ENCODE measurements at regions not wholly inside any gene's neighbourhood (a gene's known extent, or its start where the extent isn't known, plus 50 kb on each side); places are given as distances from the start of the nearest gene placed in this dataset.

GRCh38 chr7:13541326-13541725 is 448.1 kb downstream of the ETV1 start:
- Histone ChIP-seq H3K36me3 (no peaks in the 10 kb centered on the region), H3K9me3 (no peaks in the 10 kb centered on the region), H3K27ac (no peak overlapping the region), H3K27me3 (ENCODE audit: low read depth) (no peaks in the 10 kb centered on the region), H3K4me1 (no peaks in the 10 kb centered on the region), H3K4me3 (no peak overlapping the region)
- TF ChIP-seq CTCF (IDR thresholded peaks at IDR 0.05) = no peak
- DNase-seq (no peak), ATAC-seq (no peak)
- intact Hi-C loops (cut with DNase I) = no loop called here

DNA sequence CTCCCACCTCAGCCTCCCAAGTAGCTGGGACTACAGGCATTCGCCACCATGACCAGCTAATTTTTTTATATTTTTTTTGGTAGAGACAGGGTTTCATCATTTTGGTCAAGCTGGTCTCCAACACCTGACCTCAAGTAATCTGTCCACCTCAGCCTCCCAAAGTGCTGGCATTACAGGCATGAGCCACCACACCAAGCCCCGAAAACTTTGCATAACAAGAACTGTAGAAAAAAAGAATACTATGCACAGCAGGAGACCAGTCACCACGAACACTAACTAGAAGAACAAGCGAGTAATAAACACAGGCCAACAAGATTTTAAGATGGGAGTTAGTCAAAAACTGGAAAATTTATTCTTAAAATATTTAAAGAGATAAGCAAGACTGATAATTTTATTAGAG is 447.0 kb downstream of the ETV1 start:
- no peaks in the 10 kb centered on the region for H3K4me1 ChIP-seq
- intact Hi-C loops (cut with DNase I) = no loop called here
- H3K4me3 ChIP-seq = no peak overlapping the region
- H3K9me3 ChIP-seq = no peaks in the 10 kb centered on the region
- no peak for TF ChIP-seq CTCF (IDR thresholded peaks at IDR 0.05)
- no peak overlapping the region for H3K27ac ChIP-seq
- H3K36me3 ChIP-seq = no peaks in the 10 kb centered on the region
- no peak for ATAC-seq
- no peaks in the 10 kb centered on the region for H3K27me3 ChIP-seq (ENCODE audit: low read depth)
- no peak for DNase-seq

DNA sequence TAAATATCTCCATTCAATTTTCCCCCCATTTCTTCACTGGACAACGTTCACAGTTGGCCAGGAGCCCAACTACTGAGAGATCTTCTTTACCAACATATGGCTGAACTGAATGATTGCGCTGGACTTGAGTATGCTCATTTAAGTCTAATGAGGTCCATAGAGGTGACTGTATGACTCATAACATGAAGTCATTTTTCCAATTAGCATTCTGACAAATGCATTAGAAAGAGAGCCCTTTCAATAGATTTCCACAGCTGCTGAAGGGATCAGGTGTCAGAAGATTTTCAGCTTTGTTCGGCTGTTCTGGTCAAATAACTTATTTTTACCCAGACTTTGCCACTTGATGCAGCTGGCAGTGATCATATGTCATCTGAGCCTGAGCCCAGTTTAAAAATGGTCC is 438.0 kb downstream of the ETV1 start:
- ATAC-seq (no peak), DNase-seq (no peak)
- H3K4me3 ChIP-seq = no peak overlapping the region
- intact Hi-C loops (cut with DNase I) = no loop called here
- H3K27ac ChIP-seq = no peak overlapping the region
- H3K27me3 ChIP-seq (ENCODE audit: low read depth) = no peaks in the 10 kb centered on the region
- H3K9me3 ChIP-seq = no peaks in the 10 kb centered on the region
- TF ChIP-seq CTCF (IDR thresholded peaks at IDR 0.05) = no peak
- H3K36me3 ChIP-seq = no peaks in the 10 kb centered on the region
- no peaks in the 10 kb centered on the region for H3K4me1 ChIP-seq

DNA sequence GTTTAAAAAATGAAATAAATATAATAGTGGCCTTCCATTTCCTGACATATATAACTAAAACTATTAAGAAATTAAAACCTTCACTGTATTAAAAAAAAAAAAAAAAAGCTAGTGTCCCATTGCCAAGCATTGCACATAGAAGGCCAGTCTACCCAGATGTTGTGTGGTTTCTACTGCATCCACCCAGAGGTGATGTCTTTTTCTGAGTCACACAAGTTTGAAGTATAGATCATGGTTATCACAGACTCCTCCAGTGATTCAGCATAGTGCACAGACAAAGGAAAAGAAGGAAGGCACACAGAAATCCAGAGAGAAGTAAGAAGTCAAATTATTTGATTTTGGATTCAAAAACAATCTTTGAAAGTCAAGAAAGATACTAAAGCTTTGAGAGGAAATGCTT is 429.0 kb downstream of the ETV1 start:
- no peaks in the 10 kb centered on the region for H3K27me3 ChIP-seq (ENCODE audit: low read depth)
- no peaks in the 10 kb centered on the region for H3K9me3 ChIP-seq
- TF ChIP-seq CTCF (IDR thresholded peaks at IDR 0.05) = no peak
- intact Hi-C loops (cut with DNase I) = no loop called here
- no peak for DNase-seq
- H3K36me3 ChIP-seq = no peaks in the 10 kb centered on the region
- ATAC-seq = no peak
- no peak overlapping the region for H3K27ac ChIP-seq
- no peaks in the 10 kb centered on the region for H3K4me1 ChIP-seq
- H3K4me3 ChIP-seq = no peak overlapping the region

DNA sequence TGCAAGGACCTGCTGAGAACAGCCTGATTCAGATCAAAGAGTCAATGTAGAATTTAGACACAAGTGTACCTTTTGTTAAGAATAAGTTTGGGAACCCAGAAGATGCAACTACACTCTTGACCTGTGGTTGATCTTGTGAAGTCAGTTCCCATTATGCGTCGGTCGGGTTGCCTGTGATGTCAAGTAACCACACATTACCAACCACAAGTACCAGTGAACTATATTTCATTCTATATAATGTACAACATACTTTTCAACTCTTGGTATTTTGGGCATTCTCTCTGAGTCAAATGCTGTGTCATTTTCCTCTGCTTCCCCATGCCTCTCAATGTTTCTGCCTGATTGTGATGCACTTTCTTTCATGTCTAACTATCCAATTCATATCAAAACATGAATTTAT is 426.2 kb downstream of the ETV1 start:
- TF ChIP-seq CTCF (IDR thresholded peaks at IDR 0.05) = no peak
- H3K36me3 ChIP-seq = no peaks in the 10 kb centered on the region
- intact Hi-C loops (cut with DNase I) = no loop called here
- H3K4me3 ChIP-seq = no peak overlapping the region
- ATAC-seq (no peak), DNase-seq (no peak)
- no peaks in the 10 kb centered on the region for H3K9me3 ChIP-seq
- H3K27me3 ChIP-seq (ENCODE audit: low read depth) = no peaks in the 10 kb centered on the region
- no peaks in the 10 kb centered on the region for H3K4me1 ChIP-seq
- no peak overlapping the region for H3K27ac ChIP-seq

DNA sequence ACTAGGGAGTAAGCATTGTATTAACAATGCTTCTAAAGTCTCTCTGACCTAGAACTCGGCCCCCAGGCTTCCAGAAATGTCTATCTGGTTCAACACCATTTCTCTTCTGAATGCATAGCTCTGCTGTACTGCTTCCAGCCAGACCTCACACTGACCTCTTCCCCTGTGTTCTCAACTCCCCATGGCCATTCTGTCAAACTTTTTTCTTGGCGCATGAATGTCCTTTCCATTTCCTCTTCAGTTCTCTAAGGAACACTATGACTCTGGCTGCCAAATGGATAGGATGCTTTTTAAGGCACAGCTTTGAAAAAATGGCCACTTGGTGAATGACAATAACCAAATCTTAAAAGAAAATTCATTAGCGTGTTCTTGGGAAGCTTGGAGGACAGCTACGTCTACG is 425.8 kb downstream of the ETV1 start:
- intact Hi-C loops (cut with DNase I) = no loop called here
- ATAC-seq = no peak
- Histone ChIP-seq H3K27ac (no peak overlapping the region), H3K9me3 (no peaks in the 10 kb centered on the region), H3K27me3 (ENCODE audit: low read depth) (no peaks in the 10 kb centered on the region), H3K36me3 (no peaks in the 10 kb centered on the region), H3K4me1 (no peaks in the 10 kb centered on the region), H3K4me3 (no peak overlapping the region)
- no peak for TF ChIP-seq CTCF (IDR thresholded peaks at IDR 0.05)
- DNase-seq = no peak

All from lower lobe of right lung (tissue), 2 donors.